HUES48 (cell line): ENCODE measurements at regions not wholly inside any gene's neighbourhood (a gene's known extent, or its start where the extent isn't known, plus 50 kb on each side); places are given as distances from the start of the nearest gene placed in this dataset.

ENCODE experiments used
- H3K27ac ChIP-seq: one replicate; pipeline ENCODE4 v1.7.0; 2013; ENCODE audit warnings: low read depth, low read length, inconsistent platforms
- H3K27me3 ChIP-seq: 2 replicates; pipeline ENCODE4 v1.6.1; 2013; ENCODE audit warnings: mild to moderate bottlenecking, low read length; ENCODE audit not compliant: control insufficient read depth, insufficient read depth
- H3K36me3 ChIP-seq: 2 replicates; pipeline ENCODE4 v1.6.1; 2013; ENCODE audit warnings: low read length; ENCODE audit not compliant: control insufficient read depth, insufficient read depth
- H3K4me1 ChIP-seq: 2 replicates; pipeline ENCODE4 v1.6.1; 2013; ENCODE audit warnings: mild to moderate bottlenecking, low read length; ENCODE audit not compliant: control insufficient read depth, insufficient read depth
- H3K4me3 ChIP-seq: 2 replicates; pipeline ENCODE4 v1.5.1; 2013; ENCODE audit warnings: mild to moderate bottlenecking, low read depth, low read length
- H3K9ac ChIP-seq: 2 replicates; pipeline ENCODE4 v1.6.1; 2013; ENCODE audit warnings: mild to moderate bottlenecking, low read depth, low read length, moderate library complexity
- H3K9me3 ChIP-seq: 2 replicates; pipeline ENCODE4 v1.6.1; 2013; ENCODE audit warnings: low read length; ENCODE audit not compliant: control insufficient read depth, insufficient read depth

DNA sequence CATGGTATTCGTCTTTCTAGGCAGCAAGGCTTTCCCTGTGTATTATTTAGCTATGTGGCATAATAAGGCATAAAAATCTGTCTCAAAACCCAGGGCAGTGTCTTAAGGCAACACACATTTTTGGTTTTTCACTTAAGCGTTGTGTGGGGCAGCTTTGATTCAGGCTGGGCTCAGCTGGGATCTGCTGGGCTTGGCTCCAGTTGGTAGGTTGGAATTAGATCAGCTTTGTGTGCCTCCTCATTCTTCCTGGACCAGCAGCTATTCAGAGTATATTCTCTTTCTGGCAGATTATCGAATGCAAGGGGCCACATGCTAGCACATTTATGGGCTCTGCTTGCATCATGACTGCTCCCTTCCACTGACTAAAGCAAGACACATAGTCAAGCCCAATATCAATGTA, 487.9 kb downstream of the RFPL4B start:
- Histone ChIP-seq H3K36me3 (no peaks in the 10 kb centered on the region), H3K4me3 (no peak overlapping the region), H3K27ac (no peak overlapping the region), H3K4me1 (peaks cover 1% of the 10 kb centered on the region; the same call in 1 of the 2 replicates), H3K9ac (no peak overlapping the region), H3K9me3 (no peaks in the 10 kb centered on the region), H3K27me3 (no peaks in the 10 kb centered on the region)

- H3K4me1 ChIP-seq = no peaks in the 10 kb centered on the region
- no peaks in the 10 kb centered on the region for H3K27me3 ChIP-seq
- no peak overlapping the region for H3K27ac ChIP-seq
Observed at GRCh38 chr6:112839525-112839961, 492.4 kb downstream of the RFPL4B start.

DNA sequence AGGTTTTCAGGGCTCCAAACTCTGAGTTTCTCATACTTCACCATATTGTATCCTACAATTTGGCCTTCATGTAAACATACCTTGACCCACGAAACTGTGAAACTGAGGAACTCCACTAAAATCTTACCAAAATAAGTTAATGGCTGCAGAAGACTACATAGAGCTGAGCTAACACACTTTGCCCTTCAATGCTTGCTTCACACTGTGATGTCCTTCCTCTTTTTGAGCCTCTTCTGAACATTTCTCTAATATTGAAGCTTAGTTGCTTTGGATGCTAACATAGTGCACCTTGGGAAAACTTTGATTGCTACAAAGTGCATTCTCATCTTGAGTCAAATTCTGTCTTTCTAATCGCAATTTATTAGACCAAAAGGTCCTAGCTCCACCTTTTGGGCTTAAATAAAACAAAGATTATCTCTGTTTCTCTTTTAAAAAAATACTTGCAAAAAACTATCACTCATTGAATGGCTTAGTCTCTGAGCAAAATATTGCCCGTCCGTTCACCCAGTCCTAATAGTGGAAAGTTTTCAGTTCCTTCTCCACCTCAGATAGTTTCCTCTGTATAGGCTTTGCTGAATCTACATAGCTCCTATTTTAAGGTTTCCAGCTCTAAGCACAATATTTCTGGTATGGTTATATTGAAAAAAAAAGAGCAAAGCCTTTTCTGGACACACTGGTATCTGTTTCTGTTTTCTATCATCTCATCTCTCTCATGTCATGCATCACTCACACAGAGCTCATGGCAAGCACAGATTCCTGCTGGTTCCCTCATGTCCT, 494.6 kb downstream of the RFPL4B start:
- Histone ChIP-seq H3K4me1 (no peaks in the 10 kb centered on the region), H3K9ac (no peak overlapping the region), H3K27ac (no peak overlapping the region), H3K36me3 (no peaks in the 10 kb centered on the region), H3K4me3 (no peak overlapping the region), H3K27me3 (no peaks in the 10 kb centered on the region), H3K9me3 (no peaks in the 10 kb centered on the region)

More at GRCh38 chr6:112839525-112839961, 492.4 kb downstream of the RFPL4B start:
- Histone ChIP-seq H3K9ac (no peak overlapping the region), H3K9me3 (no peaks in the 10 kb centered on the region), H3K4me3 (no peak overlapping the region), H3K36me3 (no peaks in the 10 kb centered on the region)

- Histone ChIP-seq H3K9me3 (no peaks in the 10 kb centered on the region), H3K27ac (no peak overlapping the region), H3K9ac (no peak overlapping the region), H3K4me1 (no peaks in the 10 kb centered on the region), H3K36me3 (no peaks in the 10 kb centered on the region), H3K27me3 (no peaks in the 10 kb centered on the region), H3K4me3 (no peak overlapping the region)
Observed at GRCh38 chr6:112842330-112842685, 495.2 kb downstream of the RFPL4B start.

- Histone ChIP-seq H3K9ac (no peak overlapping the region), H3K9me3 (no peaks in the 10 kb centered on the region), H3K27me3 (no peaks in the 10 kb centered on the region), H3K36me3 (no peaks in the 10 kb centered on the region), H3K4me3 (no peak overlapping the region), H3K4me1 (no peaks in the 10 kb centered on the region), H3K27ac (no peak overlapping the region)
Observed at GRCh38 chr6:112846681-112847080, 499.6 kb downstream of the RFPL4B start.

- H3K27ac ChIP-seq = no peak overlapping the region
- no peak overlapping the region for H3K4me3 ChIP-seq
- no peaks in the 10 kb centered on the region for H3K9me3 ChIP-seq
- H3K27me3 ChIP-seq = no peaks in the 10 kb centered on the region
- H3K4me1 ChIP-seq = no peaks in the 10 kb centered on the region
- H3K9ac ChIP-seq = no peak overlapping the region
- no peaks in the 10 kb centered on the region for H3K36me3 ChIP-seq
Observed at GRCh38 chr6:112851146-112851545, 504.0 kb downstream of the RFPL4B start.

- Histone ChIP-seq H3K27me3 (no peaks in the 10 kb centered on the region), H3K9ac (no peak overlapping the region), H3K36me3 (no peaks in the 10 kb centered on the region), H3K27ac (no peak overlapping the region), H3K4me1 (no peaks in the 10 kb centered on the region), H3K9me3 (no peaks in the 10 kb centered on the region), H3K4me3 (no peak overlapping the region)
Observed at GRCh38 chr6:112853162-112853561, 506.0 kb downstream of the RFPL4B start.

- Histone ChIP-seq H3K4me1 (0 out of 2 replicates have a peak, but pooled peaks cover 3% of the 10 kb centered on the region), H3K4me3 (no peak overlapping the region), H3K9me3 (no peaks in the 10 kb centered on the region), H3K9ac (no peak overlapping the region), H3K27me3 (no peaks in the 10 kb centered on the region), H3K27ac (no peak overlapping the region), H3K36me3 (no peaks in the 10 kb centered on the region)
Observed at GRCh38 chr6:112863753-112864152, 516.6 kb downstream of the RFPL4B start.

DNA sequence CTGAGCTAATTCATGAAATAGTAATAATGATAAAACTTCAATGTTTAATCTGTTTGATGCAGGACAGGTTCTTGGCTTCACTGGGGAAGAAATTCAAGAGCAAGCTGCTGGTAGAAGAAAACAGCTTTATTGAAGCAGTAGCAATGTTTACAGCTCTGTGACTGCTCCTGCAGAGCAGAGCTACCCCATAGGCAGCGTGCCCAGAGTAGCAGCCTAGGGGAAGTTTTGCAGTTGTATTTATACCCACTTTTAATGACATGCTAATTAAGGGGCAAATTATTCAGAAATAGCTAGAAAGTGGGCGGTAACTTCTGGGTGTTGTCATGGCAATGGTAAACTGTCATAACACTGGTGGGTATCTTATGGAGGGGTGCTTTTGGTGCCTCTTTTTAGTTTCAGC, 518.0 kb downstream of the RFPL4B start:
- Histone ChIP-seq H3K9me3 (no peaks in the 10 kb centered on the region), H3K9ac (no peak overlapping the region), H3K36me3 (no peaks in the 10 kb centered on the region)

DNA sequence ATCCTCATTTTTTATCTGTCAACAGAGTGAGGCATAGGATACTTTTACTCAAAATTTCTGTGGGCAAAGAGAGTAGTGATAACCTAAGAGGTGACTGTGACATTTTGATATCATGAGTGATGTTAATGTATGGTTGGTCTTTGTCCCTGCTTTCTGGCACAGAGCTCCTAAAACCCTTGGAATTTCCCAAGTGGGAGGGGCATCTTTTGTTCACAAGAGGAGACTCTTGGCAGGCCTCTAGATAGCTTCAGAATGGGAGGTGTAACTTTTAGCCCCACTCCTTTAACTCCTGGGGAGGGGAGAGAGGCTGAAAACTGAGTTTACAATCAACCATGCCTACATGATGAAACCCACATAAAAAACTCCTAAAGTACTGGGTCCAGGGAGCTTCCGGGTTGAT, 527.8 kb downstream of the RFPL4B start:
- Histone ChIP-seq H3K4me3 (no peak overlapping the region), H3K4me1 (no peaks in the 10 kb centered on the region), H3K9ac (no peak overlapping the region), H3K36me3 (no peaks in the 10 kb centered on the region), H3K27me3 (no peaks in the 10 kb centered on the region), H3K27ac (no peak overlapping the region), H3K9me3 (no peaks in the 10 kb centered on the region)

More for the DNA sequence above, 518.0 kb downstream of the RFPL4B start:
- H3K4me1 ChIP-seq = no peaks in the 10 kb centered on the region
- no peak overlapping the region for H3K4me3 ChIP-seq
- no peaks in the 10 kb centered on the region for H3K27me3 ChIP-seq
- H3K27ac ChIP-seq = no peak overlapping the region

GRCh38 chr6:112877134-112878100, 530.3 kb downstream of the RFPL4B start:
- Histone ChIP-seq H3K9me3 (no peaks in the 10 kb centered on the region), H3K4me1 (0 out of 2 replicates have a peak, but pooled peaks cover 3% of the 10 kb centered on the region), H3K27ac (no peak overlapping the region), H3K9ac (no peak overlapping the region), H3K36me3 (no peaks in the 10 kb centered on the region), H3K27me3 (no peaks in the 10 kb centered on the region), H3K4me3 (no peak overlapping the region)
